Left ventricle myocardium inferior (tissue), 1 donor: ENCODE measurements at regions not wholly inside any gene's neighbourhood (a gene's known extent, or its start where the extent isn't known, plus 50 kb on each side); places are given as distances from the start of the nearest gene placed in this dataset.

Source experiments
- DNase-seq: peaks from one replicate; pipeline ENCODE4 v3.0.0-alpha.2; 2020
- H3K27ac ChIP-seq: fragments of 200-600 bp; replicated peaks from 2 replicates; pipeline ENCODE4 v1.8.0; 2021
- H3K27me3 ChIP-seq: fragments of 200-600 bp; 2 replicates; pipeline ENCODE4 v1.8.0; 2021; ENCODE audit warnings: low read depth
- H3K36me3 ChIP-seq: fragments of 200-600 bp; 2 replicates; pipeline ENCODE4 v1.8.0; 2021
- H3K4me1 ChIP-seq: fragments of 200-600 bp; 2 replicates; pipeline ENCODE4 v1.8.0; 2021
- H3K4me3 ChIP-seq: fragments of 200-600 bp; 2 replicates; pipeline ENCODE4 v1.8.0; 2021; ENCODE audit warnings: mild to moderate bottlenecking, moderate library complexity
- H3K9me3 ChIP-seq: fragments of 200-600 bp; replicated peaks from 2 replicates; pipeline ENCODE4 v1.8.0; 2021
- CTCF ChIP-seq: fragments of 200-600 bp; IDR thresholded peaks from 2 replicates; pipeline ENCODE4 v1.8.0; 2021; ENCODE audit warnings: antibody characterized with exemption, mild to moderate bottlenecking, borderline replicate concordance
- intact Hi-C: fragments of 100-400 bp; cut with micrococcal nuclease; formaldehyde crosslinking; loops from one replicate; pipeline ENCODE4 v1.11.0; 2022
- donor health status: DM: no; HTN: yes; CAD: no; lungs with severe emphysema.

GRCh38 chr4:85362550-85362949, 112.4 kb upstream of the ARHGAP24 start:
- Histone ChIP-seq H3K27ac (no peak overlapping the region), H3K36me3 (no peaks in the 10 kb centered on the region), H3K27me3 (no peaks in the 10 kb centered on the region), H3K9me3 (peaks cover 8% of the 10 kb centered on the region), H3K4me3 (no peak overlapping the region), H3K4me1 (peaks cover 3% of the 10 kb centered on the region)
- intact Hi-C loops, result loop anchor here (10.0 kb wide), 1 partner anchor 218 kb away; no protein-coding TSS in a partner anchor
- TF ChIP-seq CTCF, result no peak
- no peak for DNase-seq

GRCh38 chr4:85367815-85368214, 107.1 kb upstream of the ARHGAP24 start:
- no peaks in the 10 kb centered on the region for H3K36me3 ChIP-seq
- H3K4me3 ChIP-seq, result no peak overlapping the region
- TF ChIP-seq CTCF, result no peak
- H3K27me3 ChIP-seq, result no peaks in the 10 kb centered on the region
- peaks cover 24% of the 10 kb centered on the region for H3K4me1 ChIP-seq
- DNase-seq, result no peak
- no peaks in the 10 kb centered on the region for H3K9me3 ChIP-seq
- peak overlapping the region; percentile 46 for H3K27ac ChIP-seq
- intact Hi-C loops, result loop anchor here (10.0 kb wide), 1 partner anchor 223 kb away; no protein-coding TSS in a partner anchor

- H3K27me3 ChIP-seq, result no peaks in the 10 kb centered on the region
- peaks cover 24% of the 10 kb centered on the region for H3K4me1 ChIP-seq
- no peaks in the 10 kb centered on the region for H3K9me3 ChIP-seq
- intact Hi-C loops, result loop anchor here (10.0 kb wide), 1 partner anchor 223 kb away; no protein-coding TSS in a partner anchor
- TF ChIP-seq CTCF, result no peak
- DNase-seq, result no peak
- peak overlapping the region; percentile 46 for H3K27ac ChIP-seq
- H3K36me3 ChIP-seq, result no peaks in the 10 kb centered on the region
- H3K4me3 ChIP-seq, result no peak overlapping the region
Observed at GRCh38 chr4:85368240-85368639, 106.7 kb upstream of the ARHGAP24 start.

- H3K27me3 ChIP-seq, result no peaks in the 10 kb centered on the region
- no peaks in the 10 kb centered on the region for H3K36me3 ChIP-seq
- peak overlapping the region; percentile 46 for H3K27ac ChIP-seq
- no peak overlapping the region for H3K4me3 ChIP-seq
- intact Hi-C loops, result loop anchor here (10.0 kb wide), 1 partner anchor 224 kb away; no protein-coding TSS in a partner anchor
- no peaks in the 10 kb centered on the region for H3K9me3 ChIP-seq
- no peak for DNase-seq
- H3K4me1 ChIP-seq, result peaks cover 24% of the 10 kb centered on the region
- TF ChIP-seq CTCF, result no peak
Observed at GRCh38 chr4:85368932-85369331, 106.0 kb upstream of the ARHGAP24 start.

GRCh38 chr4:85369703-85370380, 105.1 kb upstream of the ARHGAP24 start:
- intact Hi-C loops, result loop anchor here (10.0 kb wide), 1 partner anchor 225 kb away; no protein-coding TSS in a partner anchor
- Histone ChIP-seq H3K27me3 (no peaks in the 10 kb centered on the region), H3K4me3 (no peak overlapping the region), H3K27ac (no peak overlapping the region), H3K9me3 (no peaks in the 10 kb centered on the region), H3K36me3 (no peaks in the 10 kb centered on the region), H3K4me1 (peaks cover 24% of the 10 kb centered on the region)
- no peak for TF ChIP-seq CTCF
- DNase-seq, result no peak
